Neuronal stem cell (in vitro differentiated cells): ENCODE measurements at regions not wholly inside any gene's neighbourhood (a gene's known extent, or its start where the extent isn't known, plus 50 kb on each side); places are given as distances from the start of the nearest gene placed in this dataset.

Source experiments
- DNase-seq: peaks from one replicate; pipeline ENCODE4 v3.0.0-alpha.2; 2013; ENCODE audit warnings: low spot score
- H2AFZ ChIP-seq: one replicate; pipeline ENCODE4 v1.6.1; 2013; ENCODE audit warnings: mild to moderate bottlenecking, low read length, inconsistent platforms
- H2AK5ac ChIP-seq: 2 replicates; pipeline ENCODE4 v1.6.1; 2013; ENCODE audit warnings: low read depth, mild to moderate bottlenecking, inconsistent platforms, low read length, moderate library complexity, mixed read lengths
- H2BK120ac ChIP-seq: 2 replicates; pipeline ENCODE4 v1.6.1; 2013; ENCODE audit warnings: low read depth, mild to moderate bottlenecking, inconsistent platforms, low read length, moderate library complexity, mixed read lengths
- H2BK12ac ChIP-seq: one replicate; pipeline ENCODE4 v1.6.1; 2013; ENCODE audit warnings: low read length, inconsistent platforms
- H2BK15ac ChIP-seq: 2 replicates; pipeline ENCODE4 v1.6.1; 2013; ENCODE audit warnings: mild to moderate bottlenecking, low read length, inconsistent platforms, mixed read lengths
- H2BK5ac ChIP-seq: one replicate; pipeline ENCODE4 v1.6.1; 2013; ENCODE audit warnings: inconsistent platforms, mild to moderate bottlenecking, low read length, moderate library complexity
- H3K14ac ChIP-seq: one replicate; pipeline ENCODE4 v1.6.1; 2013; ENCODE audit warnings: low read length, inconsistent platforms
- H3K18ac ChIP-seq: 2 replicates; pipeline ENCODE4 v1.6.1; 2013; ENCODE audit warnings: low read length, inconsistent platforms
- H3K23ac ChIP-seq: 2 replicates; pipeline ENCODE4 v1.6.1; 2013; ENCODE audit warnings: low read depth, mild to moderate bottlenecking, mixed read lengths, low read length, inconsistent platforms; ENCODE audit not compliant: poor library complexity
- H3K27ac ChIP-seq: replicated peaks from 3 replicates; pipeline ENCODE4 v1.5.1; 2013; ENCODE audit warnings: low read length, inconsistent platforms
- H3K27me3 ChIP-seq, 3 experiments: 2 replicates each; pipeline ENCODE4 v1.6.1; 2013; ENCODE audit warnings: low read length in 3 of 3, mild to moderate bottlenecking in 2 of 3, inconsistent platforms in 1 of 3, low read depth in 1 of 3, mixed read lengths in 1 of 3, moderate library complexity in 1 of 3; ENCODE audit not compliant: control insufficient read depth in 3 of 3, insufficient read depth in 3 of 3
- H3K36me3 ChIP-seq, 2 donors: replicated peaks in 1 of 2; 2 replicates each; pipeline ENCODE4 v1.6.1; 2013; ENCODE audit warnings: low read length in 2 of 2; ENCODE audit not compliant: control insufficient read depth in 2 of 2, insufficient read depth in 2 of 2
- H3K4ac ChIP-seq: 2 replicates; pipeline ENCODE4 v1.6.1; 2013; ENCODE audit warnings: inconsistent platforms, mild to moderate bottlenecking, low read length, moderate library complexity
- H3K4me1 ChIP-seq, 2 donors: 1 replicate in 1 of 2; 2 replicates in 1 of 2; pipeline ENCODE4 v1.6.1; 2013; ENCODE audit warnings: low read length in 2 of 2, low read depth in 1 of 2; ENCODE audit not compliant: control insufficient read depth in 2 of 2, insufficient read depth in 1 of 2
- H3K4me2 ChIP-seq: one replicate; pipeline ENCODE4 v1.6.1; 2013; ENCODE audit warnings: mild to moderate bottlenecking, low read length, inconsistent platforms; ENCODE audit not compliant: insufficient read depth, poor library complexity, severe bottlenecking
- H3K4me3 ChIP-seq, 2 donors: 2 replicates each; pipeline ENCODE4 v1.5.1; 2013; ENCODE audit warnings: low read length in 2 of 2, mild to moderate bottlenecking in 2 of 2, inconsistent platforms in 1 of 2, moderate library complexity in 1 of 2
- H3K79me1 ChIP-seq: one replicate; pipeline ENCODE4 v1.6.1; 2013; ENCODE audit warnings: low read depth, mild to moderate bottlenecking, inconsistent platforms, low read length, moderate library complexity
- H3K9ac ChIP-seq: one replicate; pipeline ENCODE4 v1.6.1; 2013; ENCODE audit warnings: mild to moderate bottlenecking, low read depth, low read length, inconsistent platforms; ENCODE audit not compliant: poor library complexity
- H3K9me3 ChIP-seq, 2 donors: replicated peaks in 1 of 2; 2 replicates each; pipeline versions ENCODE3 to v1.6.1; 2013; ENCODE audit warnings: low read length in 2 of 2, mild to moderate bottlenecking in 2 of 2, inconsistent platforms in 1 of 2, low read depth in 1 of 2, mixed read lengths in 1 of 2, moderate library complexity in 1 of 2; ENCODE audit not compliant: control insufficient read depth in 2 of 2, insufficient read depth in 1 of 2
- H4K8ac ChIP-seq: one replicate; pipeline ENCODE4 v1.6.1; 2013; ENCODE audit warnings: low read depth, mild to moderate bottlenecking, inconsistent platforms, low read length, moderate library complexity
- H4K91ac ChIP-seq: one replicate; pipeline ENCODE4 v1.6.1; 2013; ENCODE audit warnings: low read length, low read depth, mild to moderate bottlenecking, inconsistent platforms; ENCODE audit not compliant: poor library complexity
- WGBS, 2 donors: extraction: QIAGEN DNeasy Blood & Tissue Kit; methylation state at CpG; one replicate each; pipeline ENCODE4 v1.1.7; 2013; ENCODE audit warnings: missing lambda C conversion rate in 2 of 2, mixed read lengths in 1 of 2; ENCODE audit not compliant: insufficient read length in 2 of 2, insufficient replicate concordance in 1 of 2; ENCODE audit errors: extremely low coverage in 2 of 2; 5-methylcytosine and 5-hydroxymethylcytosine counted together

- H3K4me3 ChIP-seq, result no peak overlapping the region
- no peak overlapping the region for H2AK5ac ChIP-seq
- no peak overlapping the region for H3K9ac ChIP-seq
- H2BK120ac ChIP-seq, result no peak overlapping the region
- H2BK5ac ChIP-seq, result no peak overlapping the region
- H3K14ac ChIP-seq, result no peak overlapping the region
- H3K79me1 ChIP-seq, result no peaks in the 10 kb centered on the region
- no peak overlapping the region for H4K91ac ChIP-seq
- H3K27ac ChIP-seq, result no peak overlapping the region
- no peak overlapping the region for H3K4ac ChIP-seq
- H4K8ac ChIP-seq, result no peak overlapping the region
- H2AFZ ChIP-seq, result no peak overlapping the region
- H3K36me3 ChIP-seq, result no peaks in the 10 kb centered on the region
- H3K23ac ChIP-seq, result no peak overlapping the region
- no peak overlapping the region for H3K18ac ChIP-seq
- H3K4me1 ChIP-seq, result peaks cover 0 to 3% of the 10 kb centered on the region in 2 donors
- no peak overlapping the region for H2BK12ac ChIP-seq
- H3K4me2 ChIP-seq, result no peak overlapping the region
- peaks cover 0 to 2% of the 10 kb centered on the region in 2 donors for H3K9me3 ChIP-seq
- H3K27me3 ChIP-seq, result no peaks in the 10 kb centered on the region
- H2BK15ac ChIP-seq, result no peak overlapping the region
- no peak for DNase-seq
- WGBS, 2 donors, result no CpG with 5 or more reads among the region's 4 CpGs
These were observed 358.5 kb downstream of the CBLN4 start for GRCh38 chr20:55646851-55647250.

GRCh38 chr20:55641497-55641896 is 363.8 kb downstream of the CBLN4 start:
- Histone ChIP-seq H3K9ac (no peak overlapping the region), H3K27ac (no peak overlapping the region), H2AFZ (no peak overlapping the region), H2BK5ac (no peak overlapping the region), H2AK5ac (no peak overlapping the region), H3K4me3 (no peak overlapping the region), H3K36me3 (no peaks in the 10 kb centered on the region), H3K18ac (no peak overlapping the region), H2BK12ac (no peak overlapping the region), H3K27me3 (no peaks in the 10 kb centered on the region), H3K9me3 (no peaks in the 10 kb centered on the region), H4K91ac (no peak overlapping the region), H3K4me1 (no peaks in the 10 kb centered on the region), H2BK120ac (no peak overlapping the region), H3K79me1 (no peaks in the 10 kb centered on the region), H4K8ac (no peak overlapping the region), H3K4ac (no peak overlapping the region), H3K14ac (no peak overlapping the region), H3K4me2 (no peak overlapping the region), H3K23ac (no peak overlapping the region), H2BK15ac (no peak overlapping the region)
- DNase-seq, result no peak
- no CpG with 5 or more reads among the region's 1 CpG for WGBS, 2 donors

GRCh38 chr20:55635870-55636269 is 369.4 kb downstream of the CBLN4 start:
- H3K23ac ChIP-seq, result no peak overlapping the region
- no peaks in the 10 kb centered on the region for H3K27me3 ChIP-seq
- no peak for DNase-seq
- no peaks in the 10 kb centered on the region for H3K36me3 ChIP-seq
- H3K18ac ChIP-seq, result no peak overlapping the region
- H3K27ac ChIP-seq, result no peak overlapping the region
- no peak overlapping the region for H2AK5ac ChIP-seq
- H2AFZ ChIP-seq, result no peak overlapping the region
- no peaks in the 10 kb centered on the region for H3K9me3 ChIP-seq
- H3K4me1 ChIP-seq, result no peaks in the 10 kb centered on the region
- H4K8ac ChIP-seq, result no peak overlapping the region
- H4K91ac ChIP-seq, result no peak overlapping the region
- H2BK12ac ChIP-seq, result no peak overlapping the region
- no CpG with 5 or more reads among the region's 2 CpGs for WGBS, 2 donors
- H3K14ac ChIP-seq, result no peak overlapping the region
- no peaks in the 10 kb centered on the region for H3K79me1 ChIP-seq
- no peak overlapping the region for H3K4me2 ChIP-seq
- H2BK15ac ChIP-seq, result no peak overlapping the region
- no peak overlapping the region for H2BK120ac ChIP-seq
- H3K4me3 ChIP-seq, result no peak overlapping the region
- H3K9ac ChIP-seq, result no peak overlapping the region
- no peak overlapping the region for H2BK5ac ChIP-seq
- H3K4ac ChIP-seq, result no peak overlapping the region

GRCh38 chr20:55632592-55632991 is 372.7 kb downstream of the CBLN4 start:
- Histone ChIP-seq H2BK15ac (no peak overlapping the region), H2AFZ (no peak overlapping the region), H2BK5ac (no peak overlapping the region), H3K79me1 (no peaks in the 10 kb centered on the region), H2BK12ac (no peak overlapping the region), H3K36me3 (no peaks in the 10 kb centered on the region), H3K4me3 (no peak overlapping the region), H3K27ac (no peak overlapping the region), H4K91ac (no peak overlapping the region), H3K14ac (no peak overlapping the region), H3K27me3 (no peaks in the 10 kb centered on the region), H3K9me3 (no peaks in the 10 kb centered on the region), H3K4ac (no peak overlapping the region), H3K4me1 (no peaks in the 10 kb centered on the region), H3K18ac (peak overlapping the region; percentile 20), H4K8ac (peak overlapping the region; percentile 65), H3K4me2 (no peak overlapping the region), H2AK5ac (no peak overlapping the region), H3K23ac (no peak overlapping the region), H3K9ac (no peak overlapping the region), H2BK120ac (no peak overlapping the region)
- no peak for DNase-seq
- WGBS, 2 donors, result no CpG with 5 or more reads among the region's 6 CpGs
